Tibial nerve (tissue), 3 donors: ENCODE measurements at regions not wholly inside any gene's neighbourhood (a gene's known extent, or its start where the extent isn't known, plus 50 kb on each side); places are given as distances from the start of the nearest gene placed in this dataset.

ENCODE experiments used
- CTCF ChIP-seq, 5 experiments: fragments of 200-600 bp in 3 of 5; fragments of 450-650 bp in 2 of 5; sonication (generic) in 3 of 5; IDR thresholded peaks; one replicate each; pipeline ENCODE4 v1.5.1; 2016 to 2019; ENCODE audit warnings: antibody characterized with exemption in 5 of 5, mild to moderate bottlenecking in 3 of 5, moderate library complexity in 2 of 5
- POLR2A ChIP-seq, 2 donors: fragments of 450-650 bp; IDR thresholded peaks; one replicate each; pipeline ENCODE4 v1.6.1; 2017; ENCODE audit warnings: antibody characterized with exemption in 2 of 2, mild to moderate bottlenecking in 2 of 2, moderate library complexity in 2 of 2

GRCh38 chr13:22110368-22110767 is 439.5 kb downstream of the FGF9 start:
- TF ChIP-seq POLR2A (IDR thresholded peaks at IDR 0.05) (no peak), CTCF (IDR thresholded peaks at IDR 0.05) (no peak)
